Peyer's patch (tissue), 4 donors: ENCODE measurements at regions not wholly inside any gene's neighbourhood (a gene's known extent, or its start where the extent isn't known, plus 50 kb on each side); places are given as distances from the start of the nearest gene placed in this dataset.

ENCODE experiments used
- DNase-seq, 3 donors: peaks; one replicate each; pipeline ENCODE4 v3.0.0-alpha.2; 2017 to 2019
- H3K27ac ChIP-seq, 4 donors: fragments of 200-600 bp; sonication (generic); one replicate each; pipeline ENCODE4 v1.5.1; 2016 to 2019
- H3K27me3 ChIP-seq, 2 donors: fragments of 200-600 bp; sonication (generic); one replicate each; pipeline ENCODE4 v1.5.1; 2019
- H3K36me3 ChIP-seq, 3 donors: fragments of 200-600 bp; sonication (generic); one replicate each; pipeline ENCODE4 v1.5.1; 2016 to 2019
- H3K4me1 ChIP-seq, 4 donors: fragments of 200-600 bp; sonication (generic); one replicate each; pipeline ENCODE4 v1.5.1; 2016 to 2019
- H3K4me3 ChIP-seq, 4 donors: fragments of 200-600 bp; sonication (generic); 1 replicate in 3 of 4; 2 replicates in 1 of 4; pipeline ENCODE4 v1.5.1; 2016 to 2019; ENCODE audit warnings: mild to moderate bottlenecking in 1 of 4
- H3K9me3 ChIP-seq, 4 donors: fragments of 200-600 bp; sonication (generic); one replicate each; pipeline ENCODE4 v1.5.1; 2016 to 2019; ENCODE audit warnings: mild to moderate bottlenecking in 1 of 4
- POLR2A ChIP-seq, 2 donors: fragments of 450-650 bp; IDR thresholded peaks; one replicate each; pipeline ENCODE4 v1.5.1; 2017; ENCODE audit warnings: antibody characterized with exemption in 2 of 2, mild to moderate bottlenecking in 2 of 2, moderate library complexity in 2 of 2
- TF ChIP-seq, protein P1 (sequence below), 6 experiments: fragments of 450-650 bp in 4 of 6; fragments of 200-600 bp in 2 of 6; sonication (generic) in 1 of 6; IDR thresholded peaks; one replicate each; pipeline ENCODE4 v1.5.1; 2017 to 2019; ENCODE audit warnings: antibody characterized with exemption in 6 of 6, mild to moderate bottlenecking in 3 of 6, moderate library complexity in 1 of 6

DNA sequence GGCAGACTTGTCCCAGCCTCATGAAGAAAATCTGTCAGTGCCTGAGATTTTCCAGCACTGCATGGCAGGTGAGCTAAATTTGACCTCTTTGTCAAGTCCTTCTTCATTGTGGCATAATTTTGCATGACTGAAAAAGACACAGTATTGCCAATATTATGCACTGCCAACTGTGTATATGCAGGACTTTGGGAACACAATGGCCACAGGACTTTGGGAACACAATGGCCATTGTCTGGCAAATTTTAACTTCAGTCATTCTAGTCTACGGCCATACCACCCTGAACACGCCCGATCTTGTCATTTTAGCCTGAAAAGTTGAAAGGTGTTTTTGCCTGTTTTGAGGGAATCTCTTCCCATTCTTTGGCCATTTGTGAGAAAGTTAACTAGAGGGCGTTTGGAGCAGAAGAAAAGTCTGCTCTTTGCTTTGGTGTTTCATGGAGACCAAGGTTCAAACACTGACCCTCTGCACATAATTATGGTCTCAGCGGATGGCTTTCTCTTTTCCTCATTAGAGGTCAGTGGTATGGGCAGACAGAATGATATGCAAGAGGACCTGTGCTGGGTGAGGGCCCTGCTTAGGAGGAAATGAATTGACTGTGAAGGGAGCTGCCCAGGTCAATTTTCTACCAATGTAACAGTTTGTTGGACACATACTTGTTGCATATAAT is 72.4 kb upstream of the NEK7 start:
- H3K27me3 ChIP-seq, result no peaks in the 10 kb centered on the region
- H3K4me1 ChIP-seq, result no peaks in the 10 kb centered on the region
- TF ChIP-seq, protein P1, sequence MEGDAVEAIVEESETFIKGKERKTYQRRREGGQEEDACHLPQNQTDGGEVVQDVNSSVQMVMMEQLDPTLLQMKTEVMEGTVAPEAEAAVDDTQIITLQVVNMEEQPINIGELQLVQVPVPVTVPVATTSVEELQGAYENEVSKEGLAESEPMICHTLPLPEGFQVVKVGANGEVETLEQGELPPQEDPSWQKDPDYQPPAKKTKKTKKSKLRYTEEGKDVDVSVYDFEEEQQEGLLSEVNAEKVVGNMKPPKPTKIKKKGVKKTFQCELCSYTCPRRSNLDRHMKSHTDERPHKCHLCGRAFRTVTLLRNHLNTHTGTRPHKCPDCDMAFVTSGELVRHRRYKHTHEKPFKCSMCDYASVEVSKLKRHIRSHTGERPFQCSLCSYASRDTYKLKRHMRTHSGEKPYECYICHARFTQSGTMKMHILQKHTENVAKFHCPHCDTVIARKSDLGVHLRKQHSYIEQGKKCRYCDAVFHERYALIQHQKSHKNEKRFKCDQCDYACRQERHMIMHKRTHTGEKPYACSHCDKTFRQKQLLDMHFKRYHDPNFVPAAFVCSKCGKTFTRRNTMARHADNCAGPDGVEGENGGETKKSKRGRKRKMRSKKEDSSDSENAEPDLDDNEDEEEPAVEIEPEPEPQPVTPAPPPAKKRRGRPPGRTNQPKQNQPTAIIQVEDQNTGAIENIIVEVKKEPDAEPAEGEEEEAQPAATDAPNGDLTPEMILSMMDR (IDR thresholded peaks at IDR 0.05), result no peak
- TF ChIP-seq POLR2A (IDR thresholded peaks at IDR 0.05), result no peak
- H3K4me3 ChIP-seq, result no peak overlapping the region
- no peak for DNase-seq
- no peaks in the 10 kb centered on the region for H3K36me3 ChIP-seq
- H3K27ac ChIP-seq, result no peak overlapping the region
- H3K9me3 ChIP-seq, result no peaks in the 10 kb centered on the region

DNA sequence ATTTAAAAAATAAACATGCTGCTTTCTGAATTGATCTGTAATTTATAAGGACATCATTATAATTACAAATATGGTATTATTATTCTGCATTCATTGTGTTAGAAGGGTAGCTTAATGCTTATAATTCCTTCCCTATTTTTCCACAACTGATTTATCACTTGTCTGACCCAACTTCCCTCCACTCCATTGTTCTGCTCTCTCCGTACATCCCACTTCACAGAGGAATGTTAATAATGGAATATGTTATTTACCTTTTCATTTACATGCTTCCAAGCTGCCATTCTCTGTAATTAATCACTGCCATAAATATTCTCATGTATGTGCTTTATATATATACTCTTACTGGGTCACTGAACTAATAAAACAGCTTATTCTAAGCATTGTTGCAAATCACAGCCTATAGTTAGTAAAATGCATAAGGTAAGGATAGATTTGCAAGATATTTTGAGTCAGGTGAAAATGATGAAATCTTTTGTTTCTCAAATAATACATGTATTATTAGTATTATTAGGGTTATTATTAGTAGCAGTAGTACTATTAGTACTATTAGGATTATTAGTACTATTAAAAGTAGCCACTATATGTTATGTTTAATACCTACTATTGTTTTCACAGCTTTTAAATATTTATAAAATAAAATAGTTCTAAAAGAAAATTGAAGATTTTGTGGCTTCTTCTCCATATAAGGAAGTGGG is 70.6 kb upstream of the NEK7 start:
- Histone ChIP-seq H3K4me1 (no peaks in the 10 kb centered on the region), H3K27me3 (no peaks in the 10 kb centered on the region), H3K36me3 (no peaks in the 10 kb centered on the region), H3K27ac (no peak overlapping the region), H3K9me3 (no peaks in the 10 kb centered on the region), H3K4me3 (no peak overlapping the region)
- no peak for DNase-seq
- TF ChIP-seq, protein P1 (IDR thresholded peaks at IDR 0.05), result no peak
- no peak for TF ChIP-seq POLR2A (IDR thresholded peaks at IDR 0.05)

DNA sequence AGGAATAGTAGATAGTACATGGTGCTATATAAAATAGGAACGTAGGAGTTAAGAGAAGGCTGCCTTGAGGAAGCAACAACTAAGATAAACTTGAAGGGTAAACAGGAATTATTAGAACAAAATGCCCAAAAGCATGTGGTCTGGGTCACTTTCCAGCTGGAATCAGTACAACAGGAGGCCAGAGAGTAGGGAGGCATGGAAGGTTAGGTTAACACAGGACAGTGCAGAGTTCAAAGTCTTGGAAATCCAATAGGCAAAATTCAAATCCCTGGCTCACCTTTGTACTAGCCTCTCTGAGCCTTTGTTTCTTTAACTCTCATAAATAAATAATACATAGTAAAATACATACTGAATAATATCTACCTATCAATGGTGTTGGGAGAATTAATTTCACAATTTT is 69.0 kb upstream of the NEK7 start:
- Histone ChIP-seq H3K27ac (no peak overlapping the region), H3K9me3 (no peaks in the 10 kb centered on the region), H3K4me3 (no peak overlapping the region), H3K4me1 (no peaks in the 10 kb centered on the region), H3K36me3 (no peaks in the 10 kb centered on the region), H3K27me3 (no peaks in the 10 kb centered on the region)
- TF ChIP-seq, protein P1 (IDR thresholded peaks at IDR 0.05), result no peak
- TF ChIP-seq POLR2A (IDR thresholded peaks at IDR 0.05), result no peak
- DNase-seq, result no peak

DNA sequence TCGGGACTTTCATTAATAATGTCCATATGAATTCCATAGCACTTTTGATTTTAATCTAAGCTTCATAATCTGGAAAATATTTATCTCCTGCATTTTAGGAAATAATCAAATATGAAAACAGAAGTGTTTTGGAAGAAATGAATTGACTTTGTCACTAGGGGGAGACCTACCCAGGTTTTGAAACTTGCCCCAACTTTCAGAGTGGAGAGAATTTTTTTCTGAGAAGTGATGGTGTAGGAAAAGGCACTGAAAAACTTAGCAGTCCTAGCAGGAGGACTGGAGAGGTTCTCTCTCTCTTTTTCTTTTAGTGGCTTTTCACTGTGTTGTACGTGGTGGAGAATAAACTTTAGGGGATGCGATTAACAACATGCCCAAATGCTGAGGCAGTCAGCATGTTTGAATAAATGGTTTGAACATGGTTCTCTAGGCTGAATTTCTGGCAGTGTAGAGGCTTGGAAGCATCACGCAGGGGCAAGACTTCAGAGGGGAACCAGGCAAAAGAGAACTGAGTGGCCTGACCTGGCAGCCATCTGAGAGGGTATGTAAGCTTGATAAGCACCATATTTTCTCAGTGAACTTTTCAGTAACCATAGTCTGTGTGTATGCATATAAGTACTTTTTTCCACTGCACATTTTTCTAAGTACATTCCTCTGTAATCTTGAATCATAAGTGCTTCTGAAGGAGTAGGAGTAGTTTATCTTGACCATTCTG is 68.3 kb upstream of the NEK7 start:
- TF ChIP-seq, protein P1 (IDR thresholded peaks at IDR 0.05), result peak; percentile 17 to 57 (median 46)
- no peak for TF ChIP-seq POLR2A (IDR thresholded peaks at IDR 0.05)
- Histone ChIP-seq H3K27me3 (no peaks in the 10 kb centered on the region), H3K36me3 (no peaks in the 10 kb centered on the region), H3K9me3 (no peaks in the 10 kb centered on the region), H3K4me1 (no peaks in the 10 kb centered on the region), H3K27ac (no peak overlapping the region), H3K4me3 (no peak overlapping the region)
- DNase-seq, result no peak

DNA sequence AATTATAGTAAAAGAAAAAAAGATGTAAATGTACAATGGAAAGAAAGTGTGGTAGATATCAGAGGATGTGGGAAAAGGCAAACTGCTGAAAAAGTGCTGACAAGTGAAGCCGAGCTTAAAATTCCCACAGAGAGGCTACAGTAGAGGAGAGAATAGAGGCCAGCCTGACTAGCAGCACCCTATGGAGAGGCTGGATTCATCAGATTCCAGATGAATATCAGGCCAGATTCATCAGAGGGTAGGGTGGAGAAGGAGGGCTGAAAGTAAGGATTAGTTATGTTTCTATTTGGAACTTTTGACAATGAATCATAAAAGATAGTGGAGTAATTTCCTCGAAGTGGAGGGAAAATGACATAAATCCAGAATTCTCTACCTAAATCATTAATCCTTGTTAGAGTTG is 60.4 kb upstream of the NEK7 start:
- Histone ChIP-seq H3K27ac (no peak overlapping the region), H3K4me1 (no peaks in the 10 kb centered on the region), H3K4me3 (no peak overlapping the region)

More for the DNA sequence above, 60.4 kb upstream of the NEK7 start:
- Histone ChIP-seq H3K36me3 (no peaks in the 10 kb centered on the region), H3K27me3 (no peaks in the 10 kb centered on the region), H3K9me3 (no peaks in the 10 kb centered on the region)
- no peak for DNase-seq
- no peak for TF ChIP-seq POLR2A (IDR thresholded peaks at IDR 0.05)
- TF ChIP-seq, protein P1 (IDR thresholded peaks at IDR 0.05), result no peak
